HEK293 (cell line): ENCODE measurements at regions not wholly inside any gene's neighbourhood (a gene's known extent, or its start where the extent isn't known, plus 50 kb on each side); places are given as distances from the start of the nearest gene placed in this dataset.
"Not testable (repeated sequence)": the region's sequence is repeated elsewhere in the genome, so short reads cannot be mapped to it uniquely, and the experiment has no call there.

Experiments
- CTCF ChIA-PET: fragments of 350-600 bp; formaldehyde crosslinking; extraction: SDS; loops from one replicate; lab custom pipeline; 2021; ENCODE audit warnings: antibody characterized with exemption; lab: Yijun Ruan, JAX
- POLR2A ChIA-PET: fragments of 300-600 bp; formaldehyde crosslinking; extraction: SDS; loops from one replicate; lab custom pipeline; 2020; ENCODE audit warnings: antibody characterized with exemption, inconsistent platforms; lab: Yijun Ruan, JAX
- H3K27ac ChIP-seq: fragments of 200-500 bp; sonication (Bioruptor generic); 2 replicates; pipeline ENCODE4 v1.5.1; 2014; ENCODE audit warnings: low read depth, low read length, control low read depth, inconsistent platforms; ENCODE audit errors: extremely low read depth
- H3K36me3 ChIP-seq, 2 experiments: fragments of 200-500 bp in 1 of 2; sonication (Bioruptor generic) in 1 of 2; 1 replicate in 1 of 2; 2 replicates in 1 of 2; pipeline ENCODE4 v1.5.1; 2014 to 2017; ENCODE audit warnings: inconsistent platforms in 2 of 2, low read length in 2 of 2; ENCODE audit not compliant: control insufficient read depth in 2 of 2, insufficient read depth in 1 of 2
- H3K4me1 ChIP-seq: fragments of 200-500 bp; sonication (Bioruptor generic); 2 replicates; pipeline ENCODE4 v1.5.1; 2014; ENCODE audit warnings: mild to moderate bottlenecking, low read length, inconsistent platforms; ENCODE audit not compliant: control insufficient read depth, insufficient read depth
- H3K4me3 ChIP-seq: 2 replicates; pipeline ENCODE4 v1.5.1; 2011; ENCODE audit warnings: low read depth, mild to moderate bottlenecking, control low read depth, low read length, moderate library complexity
- H3K9me3 ChIP-seq: fragments of 200-500 bp; sonication (Bioruptor generic); 2 replicates; pipeline ENCODE4 v1.5.1; 2014; ENCODE audit warnings: low read depth, low read length, inconsistent platforms; ENCODE audit not compliant: control insufficient read depth, insufficient read depth
- GFI1B ChIP-seq: fragments of 450-650 bp; formaldehyde crosslinking; IDR thresholded peaks from 2 replicates; pipeline ENCODE4 v1.5.1; 2016; ENCODE audit warnings: missing biosample characterization, missing genetic modification characterization
- KLF10 ChIP-seq: fragments of 450-650 bp; IDR thresholded peaks from 2 replicates; pipeline ENCODE4 v1.5.1; 2018; ENCODE audit warnings: missing biosample characterization, mild to moderate bottlenecking, missing genetic modification characterization
- KLF16 ChIP-seq: fragments of 450-650 bp; formaldehyde crosslinking; IDR thresholded peaks from 2 replicates; pipeline ENCODE4 v1.5.1; 2017; ENCODE audit warnings: missing biosample characterization, missing genetic modification characterization
- OVOL3 ChIP-seq: fragments of 450-650 bp; formaldehyde crosslinking; IDR thresholded peaks from 2 replicates; pipeline ENCODE4 v1.5.1; 2016; ENCODE audit warnings: missing biosample characterization, missing genetic modification characterization
- SCRT1 ChIP-seq: fragments of 450-650 bp; formaldehyde crosslinking; IDR thresholded peaks from 2 replicates; pipeline ENCODE4 v1.5.1; 2016; ENCODE audit warnings: missing biosample characterization, missing genetic modification characterization, borderline replicate concordance
- SP7 ChIP-seq: fragments of 450-650 bp; formaldehyde crosslinking; IDR thresholded peaks from 2 replicates; pipeline ENCODE4 v1.5.1; 2016; ENCODE audit warnings: missing biosample characterization, missing genetic modification characterization
- WT1 ChIP-seq: fragments of 450-650 bp; formaldehyde crosslinking; IDR thresholded peaks from 2 replicates; pipeline ENCODE4 v1.5.1; 2016; ENCODE audit warnings: missing biosample characterization, missing genetic modification characterization
- ZBTB17 ChIP-seq: fragments of 450-650 bp; formaldehyde crosslinking; IDR thresholded peaks from 2 replicates; pipeline ENCODE4 v1.5.1; 2016; ENCODE audit warnings: missing biosample characterization, missing genetic modification characterization
- ZFP37 ChIP-seq: fragments of 450-650 bp; formaldehyde crosslinking; IDR thresholded peaks from 2 replicates; pipeline ENCODE4 v1.5.1; 2016; ENCODE audit warnings: missing biosample characterization, missing genetic modification characterization
- ZNF121 ChIP-seq: fragments of 450-650 bp; formaldehyde crosslinking; IDR thresholded peaks from 2 replicates; pipeline ENCODE4 v1.5.1; 2016; ENCODE audit warnings: missing biosample characterization, missing genetic modification characterization
- ZNF174 ChIP-seq: fragments of 450-650 bp; formaldehyde crosslinking; IDR thresholded peaks from 2 replicates; pipeline ENCODE4 v1.5.0; 2017; ENCODE audit warnings: missing biosample characterization, mild to moderate bottlenecking, missing genetic modification characterization
- ZNF292 ChIP-seq: fragments of 450-650 bp; formaldehyde crosslinking; IDR thresholded peaks from 2 replicates; pipeline ENCODE4 v1.5.1; 2016; ENCODE audit warnings: low read depth, missing biosample characterization, missing genetic modification characterization, borderline replicate concordance
- ZNF366 ChIP-seq: fragments of 450-650 bp; formaldehyde crosslinking; conservative IDR thresholded peaks from 2 replicates; pipeline ENCODE4 v1.5.1; 2016; ENCODE audit warnings: missing biosample characterization, missing genetic modification characterization
- ZNF423 ChIP-seq: fragments of 450-650 bp; formaldehyde crosslinking; IDR thresholded peaks from 2 replicates; pipeline ENCODE4 v1.5.1; 2016; ENCODE audit warnings: missing biosample characterization, missing genetic modification characterization
- ZNF426 ChIP-seq: fragments of 450-650 bp; formaldehyde crosslinking; IDR thresholded peaks from 2 replicates; pipeline ENCODE4 v1.5.1; 2017; ENCODE audit warnings: missing biosample characterization, missing genetic modification characterization, mild to moderate bottlenecking, inconsistent platforms, moderate library complexity
- ZNF529 ChIP-seq: fragments of 450-650 bp; formaldehyde crosslinking; IDR thresholded peaks from 2 replicates; pipeline ENCODE4 v1.5.1; 2017; ENCODE audit warnings: missing genetic modification characterization, missing biosample characterization; ENCODE audit not compliant: insufficient replicate concordance
- ZNF544 ChIP-seq: fragments of 450-650 bp; formaldehyde crosslinking; IDR thresholded peaks from 2 replicates; pipeline ENCODE4 v1.5.0; 2017; ENCODE audit warnings: missing biosample characterization, missing genetic modification characterization
- ZNF549 ChIP-seq: fragments of 450-650 bp; IDR thresholded peaks from 2 replicates; pipeline ENCODE4 v1.5.1; 2018; ENCODE audit warnings: missing biosample characterization, missing genetic modification characterization, mild to moderate bottlenecking, inconsistent platforms, moderate library complexity
- ZNF610 ChIP-seq: fragments of 450-650 bp; formaldehyde crosslinking; IDR thresholded peaks from 2 replicates; pipeline ENCODE4 v1.5.1; 2016; ENCODE audit warnings: missing biosample characterization, missing genetic modification characterization, borderline replicate concordance
- ZNF624 ChIP-seq: fragments of 450-650 bp; formaldehyde crosslinking; IDR thresholded peaks from 2 replicates; pipeline ENCODE4 v1.5.1; 2017; ENCODE audit warnings: missing biosample characterization, missing genetic modification characterization
- ZNF830 ChIP-seq: fragments of 450-650 bp; IDR thresholded peaks from 2 replicates; pipeline ENCODE4 v1.5.0; 2018; ENCODE audit warnings: missing biosample characterization, missing genetic modification characterization, low read depth, mild to moderate bottlenecking, moderate library complexity
- TF ChIP-seq, protein P1 (sequence below): fragments of 450-650 bp; formaldehyde crosslinking; IDR thresholded peaks from 2 replicates; pipeline ENCODE4 v1.5.1; 2017; ENCODE audit warnings: missing biosample characterization, missing genetic modification characterization
- TF ChIP-seq, protein P2 (sequence below): fragments of 450-650 bp; formaldehyde crosslinking; IDR thresholded peaks from 2 replicates; pipeline ENCODE4 v1.5.1; 2016; ENCODE audit warnings: missing biosample characterization, missing genetic modification characterization
- TF ChIP-seq, protein P3 (sequence below): fragments of 450-650 bp; formaldehyde crosslinking; IDR thresholded peaks from 2 replicates; pipeline ENCODE4 v1.5.1; 2016; ENCODE audit warnings: missing biosample characterization, missing genetic modification characterization
- TF ChIP-seq, protein P4 (sequence below): fragments of 450-650 bp; formaldehyde crosslinking; IDR thresholded peaks from 2 replicates; pipeline ENCODE4 v1.5.1; 2016; ENCODE audit warnings: missing biosample characterization, missing genetic modification characterization
- TF ChIP-seq, protein P5 (sequence below): fragments of 450-650 bp; formaldehyde crosslinking; IDR thresholded peaks from 2 replicates; pipeline ENCODE4 v1.5.1; 2016; ENCODE audit warnings: missing biosample characterization, missing genetic modification characterization

DNA sequence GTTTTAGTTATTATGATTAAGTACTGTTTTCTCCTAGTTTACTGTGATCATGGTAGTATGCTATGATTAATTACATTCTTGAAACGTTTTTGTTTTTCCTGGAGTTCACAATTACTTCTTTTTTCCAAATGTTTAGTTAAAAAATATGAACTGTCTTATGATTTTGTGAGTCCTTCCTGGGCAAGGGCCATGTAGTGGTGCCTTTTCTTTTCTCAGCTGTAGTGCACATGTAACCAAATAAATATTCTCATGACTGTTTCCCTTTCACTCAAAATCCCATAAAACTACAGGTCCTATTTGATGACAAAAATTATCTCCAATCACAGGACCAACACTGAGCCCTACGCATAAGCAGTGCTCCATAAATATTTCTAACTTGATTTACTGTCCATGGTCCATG lies 118.9 kb upstream of the EGR2 start (continued):
- TF ChIP-seq, protein P1, sequence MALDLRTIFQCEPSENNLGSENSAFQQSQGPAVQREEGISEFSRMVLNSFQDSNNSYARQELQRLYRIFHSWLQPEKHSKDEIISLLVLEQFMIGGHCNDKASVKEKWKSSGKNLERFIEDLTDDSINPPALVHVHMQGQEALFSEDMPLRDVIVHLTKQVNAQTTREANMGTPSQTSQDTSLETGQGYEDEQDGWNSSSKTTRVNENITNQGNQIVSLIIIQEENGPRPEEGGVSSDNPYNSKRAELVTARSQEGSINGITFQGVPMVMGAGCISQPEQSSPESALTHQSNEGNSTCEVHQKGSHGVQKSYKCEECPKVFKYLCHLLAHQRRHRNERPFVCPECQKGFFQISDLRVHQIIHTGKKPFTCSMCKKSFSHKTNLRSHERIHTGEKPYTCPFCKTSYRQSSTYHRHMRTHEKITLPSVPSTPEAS: no peak
- TF ChIP-seq SP7 (tag by site-specific recombination) (no peak), GFI1B (tag by site-specific recombination) (no peak), ZNF174 (no peak)

DNA sequence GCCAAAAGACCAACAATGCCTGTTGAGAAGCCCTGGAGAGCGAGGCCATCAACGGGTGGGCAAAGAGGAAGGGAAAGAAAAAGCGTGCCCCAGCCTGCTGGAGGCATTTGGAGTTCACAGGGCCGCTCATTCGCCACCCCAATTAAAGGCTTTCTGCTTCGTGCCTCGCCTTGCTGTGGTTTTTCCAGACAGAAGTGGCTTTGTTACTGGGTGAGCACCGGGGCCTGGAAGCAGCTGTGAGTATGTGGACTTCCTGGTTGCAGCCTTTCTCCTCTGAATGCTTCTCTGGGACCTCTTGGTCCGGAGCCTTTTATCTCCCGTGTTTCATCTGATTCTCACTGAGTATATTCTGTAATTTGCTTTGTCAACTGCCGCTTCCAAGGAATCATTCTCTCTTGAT lies 118.1 kb upstream of the EGR2 start:
- CTCF ChIA-PET: interaction anchor here (0.7 kb wide), 1 partner anchor 93 kb away, joined by 3 read pairs; no protein-coding TSS in a partner anchor
- Histone ChIP-seq H3K36me3 (no peaks in the 10 kb centered on the region), H3K9me3 (no peaks in the 10 kb centered on the region), H3K27ac (no peak overlapping the region), H3K4me3 (no peak overlapping the region), H3K4me1 (no peaks in the 10 kb centered on the region)
- POLR2A ChIA-PET: no interaction called here
- TF ChIP-seq, protein P2, sequence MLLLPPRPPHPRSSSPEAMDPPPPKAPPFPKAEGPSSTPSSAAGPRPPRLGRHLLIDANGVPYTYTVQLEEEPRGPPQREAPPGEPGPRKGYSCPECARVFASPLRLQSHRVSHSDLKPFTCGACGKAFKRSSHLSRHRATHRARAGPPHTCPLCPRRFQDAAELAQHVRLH (tag by site-specific recombination): no peak
- TF ChIP-seq, protein P3, sequence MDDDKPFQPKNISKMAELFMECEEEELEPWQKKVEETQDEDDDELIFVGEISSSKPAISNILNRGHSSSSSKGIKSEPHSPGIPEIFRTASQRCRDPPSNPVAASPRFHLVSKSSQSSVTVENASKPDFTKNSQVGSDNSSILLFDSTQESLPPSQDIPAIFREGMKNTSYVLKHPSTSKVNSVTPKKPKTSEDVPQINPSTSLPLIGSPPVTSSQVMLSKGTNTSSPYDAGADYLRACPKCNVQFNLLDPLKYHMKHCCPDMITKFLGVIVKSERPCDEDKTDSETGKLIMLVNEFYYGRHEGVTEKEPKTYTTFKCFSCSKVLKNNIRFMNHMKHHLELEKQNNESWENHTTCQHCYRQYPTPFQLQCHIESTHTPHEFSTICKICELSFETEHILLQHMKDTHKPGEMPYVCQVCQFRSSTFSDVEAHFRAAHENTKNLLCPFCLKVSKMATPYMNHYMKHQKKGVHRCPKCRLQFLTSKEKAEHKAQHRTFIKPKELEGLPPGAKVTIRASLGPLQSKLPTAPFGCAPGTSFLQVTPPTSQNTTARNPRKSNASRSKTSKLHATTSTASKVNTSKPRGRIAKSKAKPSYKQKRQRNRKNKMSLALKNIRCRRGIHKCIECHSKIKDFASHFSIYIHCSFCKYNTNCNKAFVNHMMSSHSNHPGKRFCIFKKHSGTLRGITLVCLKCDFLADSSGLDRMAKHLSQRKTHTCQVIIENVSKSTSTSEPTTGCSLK: no peak
- TF ChIP-seq ZNF121 (tag by site-specific recombination) (no peak), ZNF423 (no peak), OVOL3 (tag by site-specific recombination) (no peak), ZNF366 (tag by site-specific recombination) (no peak), ZNF292 (no peak)
- TF ChIP-seq, all 188 proteins: peak for 0

DNA sequence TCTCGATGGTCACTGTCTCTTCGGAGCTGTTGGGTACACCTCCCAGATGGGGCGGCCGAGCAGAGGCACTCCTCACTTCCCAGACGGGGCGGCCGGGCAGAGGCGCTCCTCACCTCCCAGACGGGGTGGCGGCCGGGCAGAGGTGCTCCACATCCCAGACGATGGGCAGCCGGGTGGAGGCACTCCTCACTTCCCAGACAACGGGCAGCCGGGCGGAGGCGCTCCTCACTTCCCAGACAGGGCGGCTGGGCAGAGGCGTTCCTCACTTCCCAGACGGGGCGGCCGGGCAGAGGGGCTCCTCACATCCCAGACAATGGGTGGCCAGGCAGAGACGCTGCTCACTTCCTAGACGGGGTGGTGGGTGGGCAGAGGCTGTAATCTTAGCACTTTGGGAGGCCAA lies 112.6 kb upstream of the EGR2 start:
- POLR2A ChIA-PET, H3K4me3 ChIP-seq, H3K36me3 ChIP-seq, H3K27ac ChIP-seq, H3K9me3 ChIP-seq, H3K4me1 ChIP-seq: not testable (repeated sequence)
- CTCF ChIA-PET: interaction anchor here (1.0 kb wide), 1 partner anchor 224 kb away, joined by 5 read pairs; no protein-coding TSS in a partner anchor

DNA sequence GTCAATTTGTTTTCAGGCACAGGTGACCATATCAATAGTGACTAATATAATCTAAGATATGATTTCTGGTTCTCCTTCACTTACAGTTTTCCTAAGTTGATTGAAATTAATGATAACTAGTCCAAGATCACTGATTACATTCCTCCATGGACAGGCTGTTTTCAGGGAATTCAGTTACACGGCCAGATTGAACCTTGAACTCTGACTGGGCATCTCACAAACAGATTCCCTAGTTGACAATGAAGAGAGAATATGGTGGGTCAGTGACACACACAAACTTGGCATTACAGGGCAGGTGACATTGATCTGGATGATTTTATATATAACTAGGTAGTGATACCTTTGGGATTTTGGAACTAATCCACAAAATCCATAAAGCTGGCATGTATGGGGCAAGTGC lies 110.2 kb upstream of the EGR2 start:
- no peaks in the 10 kb centered on the region for H3K9me3 ChIP-seq
- ChIA-PET CTCF (no interaction called here), POLR2A (no interaction called here)
- H3K4me1 ChIP-seq: no peaks in the 10 kb centered on the region
- H3K4me3 ChIP-seq: no peak overlapping the region
- no peaks in the 10 kb centered on the region for H3K36me3 ChIP-seq
- no peak overlapping the region for H3K27ac ChIP-seq
- TF ChIP-seq KLF16 (tag by site-specific recombination) (no peak), ZNF830 (tag by site-specific recombination) (no peak), ZNF624 (tag by site-specific recombination) (no peak), ZNF529 (tag by site-specific recombination) (no peak), ZFP37 (tag by site-specific recombination) (no peak), ZNF426 (tag by site-specific recombination) (no peak), ZNF544 (no peak), KLF10 (tag by site-specific recombination) (no peak), ZBTB17 (no peak), ZNF610 (tag by site-specific recombination) (no peak), WT1 (tag by site-specific recombination) (no peak), SCRT1 (tag by site-specific recombination) (no peak), ZNF549 (no peak)
- TF ChIP-seq, protein P4, sequence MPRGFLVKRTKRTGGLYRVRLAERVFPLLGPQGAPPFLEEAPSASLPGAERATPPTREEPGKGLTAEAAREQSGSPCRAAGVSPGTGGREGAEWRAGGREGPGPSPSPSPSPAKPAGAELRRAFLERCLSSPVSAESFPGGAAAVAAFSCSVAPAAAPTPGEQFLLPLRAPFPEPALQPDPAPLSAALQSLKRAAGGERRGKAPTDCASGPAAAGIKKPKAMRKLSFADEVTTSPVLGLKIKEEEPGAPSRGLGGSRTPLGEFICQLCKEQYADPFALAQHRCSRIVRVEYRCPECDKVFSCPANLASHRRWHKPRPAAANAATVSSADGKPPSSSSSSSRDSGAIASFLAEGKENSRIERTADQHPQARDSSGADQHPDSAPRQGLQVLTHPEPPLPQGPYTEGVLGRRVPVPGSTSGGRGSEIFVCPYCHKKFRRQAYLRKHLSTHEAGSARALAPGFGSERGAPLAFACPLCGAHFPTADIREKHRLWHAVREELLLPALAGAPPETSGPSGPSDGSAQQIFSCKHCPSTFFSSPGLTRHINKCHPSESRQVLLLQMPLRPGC (tag by site-specific recombination): no peak
- TF ChIP-seq, protein P5, sequence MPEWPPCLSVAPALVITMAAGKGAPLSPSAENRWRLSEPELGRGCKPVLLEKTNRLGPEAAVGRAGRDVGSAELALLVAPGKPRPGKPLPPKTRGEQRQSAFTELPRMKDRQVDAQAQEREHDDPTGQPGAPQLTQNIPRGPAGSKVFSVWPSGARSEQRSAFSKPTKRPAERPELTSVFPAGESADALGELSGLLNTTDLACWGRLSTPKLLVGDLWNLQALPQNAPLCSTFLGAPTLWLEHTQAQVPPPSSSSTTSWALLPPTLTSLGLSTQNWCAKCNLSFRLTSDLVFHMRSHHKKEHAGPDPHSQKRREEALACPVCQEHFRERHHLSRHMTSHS: no peak
